H9 (cell line): ENCODE measurements at regions not wholly inside any gene's neighbourhood (a gene's known extent, or its start where the extent isn't known, plus 50 kb on each side); places are given as distances from the start of the nearest gene placed in this dataset.

Experiments
- DNase-seq: peaks from one replicate; pipeline ENCODE4 v3.0.0-alpha.2; 2017
- H2AFZ ChIP-seq: one replicate; pipeline ENCODE4 v1.6.1; 2013; ENCODE audit warnings: mild to moderate bottlenecking, low read length, control low read depth, moderate library complexity
- H2AK5ac ChIP-seq: 2 replicates; pipeline ENCODE4 v1.6.1; 2013; ENCODE audit warnings: low read length, control low read depth, mixed read lengths; ENCODE audit not compliant: insufficient read length
- H2BK120ac ChIP-seq: one replicate; pipeline ENCODE4 v1.6.1; 2013; ENCODE audit warnings: low read depth, mild to moderate bottlenecking, low read length, control low read depth, inconsistent platforms; ENCODE audit not compliant: poor library complexity, severe bottlenecking
- H2BK12ac ChIP-seq: 2 replicates; pipeline ENCODE4 v1.6.1; 2013; ENCODE audit warnings: low read length, control low read depth, mixed read lengths, low read depth; ENCODE audit not compliant: insufficient read length
- H2BK15ac ChIP-seq: 2 replicates; pipeline ENCODE4 v1.6.1; 2013; ENCODE audit warnings: low read depth, low read length, control low read depth
- H2BK20ac ChIP-seq: one replicate; pipeline ENCODE4 v1.6.1; 2013; ENCODE audit warnings: low read depth, mild to moderate bottlenecking, low read length, control low read depth, inconsistent platforms; ENCODE audit not compliant: poor library complexity, severe bottlenecking
- H2BK5ac ChIP-seq: 2 replicates; pipeline ENCODE4 v1.6.1; 2013; ENCODE audit warnings: low read length, control low read depth, mixed read lengths; ENCODE audit not compliant: insufficient read length
- H3K14ac ChIP-seq: 2 replicates; pipeline ENCODE4 v1.6.1; 2013; ENCODE audit warnings: low read length, control low read depth; ENCODE audit not compliant: insufficient read depth
- H3K18ac ChIP-seq: 2 replicates; pipeline ENCODE4 v1.6.1; 2013; ENCODE audit warnings: low read depth, mild to moderate bottlenecking, mixed read lengths, low read length, control low read depth; ENCODE audit not compliant: insufficient read length
- H3K23ac ChIP-seq: 2 replicates; pipeline ENCODE4 v1.6.1; 2013; ENCODE audit warnings: low read length, control low read depth, mixed read lengths, low read depth; ENCODE audit not compliant: insufficient read length
- H3K23me2 ChIP-seq: 2 replicates; pipeline ENCODE4 v1.6.1; 2013; ENCODE audit warnings: low read depth, mild to moderate bottlenecking, mixed read lengths, low read length, control low read depth; ENCODE audit not compliant: insufficient read length, poor library complexity, severe bottlenecking
- H3K27ac ChIP-seq: 2 replicates; pipeline ENCODE4 v1.5.1; 2013; ENCODE audit warnings: low read length, control low read depth, mixed read lengths, low read depth; ENCODE audit not compliant: insufficient read length
- H3K27me3 ChIP-seq: 2 replicates; pipeline ENCODE4 v1.6.1; 2013; ENCODE audit warnings: low read length, control low read depth, inconsistent platforms; ENCODE audit not compliant: insufficient read depth
- H3K4ac ChIP-seq: 2 replicates; pipeline ENCODE4 v1.6.1; 2013; ENCODE audit warnings: low read depth, mild to moderate bottlenecking, control low read depth, inconsistent platforms, low read length, moderate library complexity
- H3K4me1 ChIP-seq: 2 replicates; pipeline ENCODE4 v1.6.1; 2013; ENCODE audit warnings: low read length, control low read depth, inconsistent platforms; ENCODE audit not compliant: insufficient read depth
- H3K4me2 ChIP-seq: 2 replicates; pipeline ENCODE4 v1.6.1; 2013; ENCODE audit warnings: low read length, control low read depth, mixed read lengths; ENCODE audit not compliant: insufficient read length, insufficient read depth
- H3K56ac ChIP-seq: 2 replicates; pipeline ENCODE4 v1.6.1; 2013; ENCODE audit warnings: low read depth, mild to moderate bottlenecking, mixed read lengths, low read length, control low read depth; ENCODE audit not compliant: insufficient read length
- H3K79me1 ChIP-seq: 2 replicates; pipeline ENCODE4 v1.6.1; 2013; ENCODE audit warnings: low read depth, mild to moderate bottlenecking, moderate library complexity, low read length, control low read depth, inconsistent platforms; ENCODE audit not compliant: insufficient read depth, poor library complexity, severe bottlenecking
- H3K79me2 ChIP-seq: 2 replicates; pipeline ENCODE4 v1.6.1; 2013; ENCODE audit warnings: low read length, control low read depth, inconsistent platforms; ENCODE audit not compliant: insufficient read depth
- H3K9ac ChIP-seq: 2 replicates; pipeline ENCODE4 v1.6.1; 2013; ENCODE audit warnings: low read length, control low read depth, mixed read lengths; ENCODE audit not compliant: insufficient read length; ENCODE audit errors: extremely low read depth
- H3K9me3 ChIP-seq: one replicate; pipeline ENCODE4 v1.6.1; 2013; ENCODE audit warnings: low read depth, low read length, inconsistent platforms; ENCODE audit not compliant: control insufficient read depth
- H3T11ph ChIP-seq: one replicate; pipeline ENCODE4 v1.6.1; 2013; ENCODE audit warnings: mild to moderate bottlenecking, low read length, control low read depth, inconsistent platforms
- H4K20me1 ChIP-seq: one replicate; pipeline ENCODE4 v1.6.1; 2013; ENCODE audit not compliant: control insufficient read depth, insufficient read length, insufficient read depth
- H4K5ac ChIP-seq: 2 replicates; pipeline ENCODE4 v1.6.1; 2013; ENCODE audit warnings: low read depth, mild to moderate bottlenecking, mixed read lengths, low read length, control low read depth; ENCODE audit not compliant: insufficient read length
- H4K8ac ChIP-seq: replicated peaks from 2 replicates; pipeline ENCODE4 v1.6.1; 2013; ENCODE audit warnings: low read length, control low read depth, mixed read lengths, low read depth; ENCODE audit not compliant: insufficient read length
- H4K91ac ChIP-seq: 2 replicates; pipeline ENCODE4 v1.6.1; 2013; ENCODE audit warnings: low read depth, mild to moderate bottlenecking, moderate library complexity, mixed read lengths, low read length, control low read depth; ENCODE audit not compliant: insufficient read length
- H3K27ac Mint-ChIP-seq, 3 experiments: 2 replicates in 2 of 3; 3 replicates in 1 of 3; pipeline ENCODE4 v1.8.0; 2020 to 2021; ENCODE audit warnings: mixed read lengths in 3 of 3, mild to moderate bottlenecking in 1 of 3, moderate library complexity in 1 of 3
- H3K27me3 Mint-ChIP-seq: 2 replicates; pipeline ENCODE4 v1.8.0; 2021; ENCODE audit warnings: low read depth, mild to moderate bottlenecking, moderate library complexity, mixed read lengths
- H3K36me3 Mint-ChIP-seq, 3 experiments: 2 replicates in 2 of 3; 3 replicates in 1 of 3; pipeline ENCODE4 v1.8.0; 2020 to 2021; ENCODE audit warnings: low read depth in 3 of 3, mixed read lengths in 3 of 3; ENCODE audit not compliant: insufficient read depth in 1 of 3
- H3K4me1 Mint-ChIP-seq, 2 experiments: 2 replicates each; pipeline ENCODE4 v1.8.0; 2020; ENCODE audit warnings: mixed read lengths in 2 of 2
- H3K4me3 Mint-ChIP-seq, 2 experiments: 2 replicates in 1 of 2; 3 replicates in 1 of 2; pipeline ENCODE4 v1.8.0; 2020 to 2021; ENCODE audit warnings: mild to moderate bottlenecking in 2 of 2, mixed read lengths in 2 of 2, moderate library complexity in 1 of 2
- H3K9me3 Mint-ChIP-seq, 2 experiments: 2 replicates in 1 of 2; 3 replicates in 1 of 2; pipeline ENCODE4 v1.8.0; 2020; ENCODE audit warnings: mild to moderate bottlenecking in 2 of 2, mixed read lengths in 2 of 2, moderate library complexity in 1 of 2
- CTCF ChIP-seq: fragments of 200-600 bp; sonication (generic); conservative IDR thresholded peaks from 3 replicates; pipeline ENCODE4 v1.8.0; 2021; ENCODE audit warnings: antibody characterized with exemption, mild to moderate bottlenecking
- WGBS: extraction: QIAGEN DNeasy Blood & Tissue Kit; methylation state at CpG from one replicate; pipeline ENCODE4 v1.1.7; 2013; ENCODE audit warnings: missing lambda C conversion rate, low lambda C conversion rate, mixed read lengths; ENCODE audit not compliant: insufficient read length; ENCODE audit errors: extremely low coverage; 5-methylcytosine and 5-hydroxymethylcytosine counted together

GRCh38 chr3:59185591-59186369 is 136.0 kb upstream of the CFAP20DC start:
- no CpG with 5 or more reads among the region's 3 CpGs for WGBS
- Histone ChIP-seq H3K4me1 (no peaks in the 10 kb centered on the region), H3K4me2 (no peak overlapping the region)

More at GRCh38 chr3:59185591-59186369, 136.0 kb upstream of the CFAP20DC start:
- no peak for DNase-seq
- Histone ChIP-seq H3K9me3 (no peaks in the 10 kb centered on the region), H3K23me2 (no peaks in the 10 kb centered on the region), H4K91ac (no peak overlapping the region), H2BK20ac (no peak overlapping the region), H3K9ac (no peak overlapping the region), H4K8ac (no peak overlapping the region), H4K5ac (no peak overlapping the region), H2BK5ac (no peak overlapping the region), H3K27ac (no peak overlapping the region), H3K14ac (no peak overlapping the region), H2BK120ac (no peak overlapping the region), H3K79me2 (no peaks in the 10 kb centered on the region), H3K27me3 (no peaks in the 10 kb centered on the region), H2AK5ac (no peak overlapping the region), H2AFZ (no peak overlapping the region), H3K4ac (no peak overlapping the region), H3T11ph (no peak overlapping the region), H2BK12ac (no peak overlapping the region), H2BK15ac (no peak overlapping the region), H3K79me1 (no peaks in the 10 kb centered on the region), H4K20me1 (no peaks in the 10 kb centered on the region), H3K23ac (no peak overlapping the region), H3K56ac (no peak overlapping the region), H3K18ac (no peak overlapping the region)
- peaks cover 37 to 43% of the 10 kb centered on the region in 2 experiments for H3K4me1 Mint-ChIP-seq
- peaks cover 0 to 3% of the 10 kb centered on the region in 2 experiments; a peak in 1 of 5 replicates for H3K9me3 Mint-ChIP-seq
- no peak overlapping the region for H3K4me3 Mint-ChIP-seq
- no peak overlapping the region for H3K27ac Mint-ChIP-seq
- TF ChIP-seq CTCF = no peak
- peaks cover 0 to 4% (median 0%) of the 10 kb centered on the region in 3 experiments; a peak in 1 of 7 replicates for H3K36me3 Mint-ChIP-seq
- no peaks in the 10 kb centered on the region for H3K27me3 Mint-ChIP-seq
